Medulla oblongata (tissue), 1 donor: ENCODE measurements at regions not wholly inside any gene's neighbourhood (a gene's known extent, or its start where the extent isn't known, plus 50 kb on each side); places are given as distances from the start of the nearest gene placed in this dataset.
"Not testable (repeated sequence)": the region's sequence is repeated elsewhere in the genome, so short reads cannot be mapped to it uniquely, and the experiment has no call there.

ENCODE experiments used
- DNase-seq: peaks from one replicate; pipeline ENCODE4 v3.0.0-alpha.2; 2015; ENCODE audit errors: extremely low spot score

- DNase-seq = no peak
Measured at GRCh38 chr2:121132054-121132761, 152.8 kb downstream of the TFCP2L1 start.

- DNase-seq = no peak
Measured at GRCh38 chr2:121132762-121133107, 152.3 kb downstream of the TFCP2L1 start.

GRCh38 chr2:121133551-121134319, 151.3 kb downstream of the TFCP2L1 start:
- no peak for DNase-seq

GRCh38 chr2:121134728-121135127, 150.3 kb downstream of the TFCP2L1 start:
- no peak for DNase-seq

GRCh38 chr2:121135168-121135853, 149.7 kb downstream of the TFCP2L1 start:
- DNase-seq = no peak

- no peak for DNase-seq
Measured at GRCh38 chr2:121136323-121136722, 148.7 kb downstream of the TFCP2L1 start.

- DNase-seq = no peak
Measured at GRCh38 chr2:121137571-121137970, 147.4 kb downstream of the TFCP2L1 start.

GRCh38 chr2:121140734-121141133, 144.3 kb downstream of the TFCP2L1 start:
- DNase-seq = no peak

- no peak for DNase-seq
Measured at GRCh38 chr2:121142452-121142851, 142.6 kb downstream of the TFCP2L1 start.

GRCh38 chr2:121144111-121144510, 140.9 kb downstream of the TFCP2L1 start:
- no peak for DNase-seq

- no peak for DNase-seq
Measured at GRCh38 chr2:121146630-121147029, 138.4 kb downstream of the TFCP2L1 start.

GRCh38 chr2:121147766-121148165, 137.2 kb downstream of the TFCP2L1 start:
- no peak for DNase-seq

- no peak for DNase-seq
Measured at GRCh38 chr2:121148481-121148880, 136.5 kb downstream of the TFCP2L1 start.

GRCh38 chr2:121149384-121149783, 135.6 kb downstream of the TFCP2L1 start:
- no peak for DNase-seq

- DNase-seq = no peak
Measured at GRCh38 chr2:121150126-121150525, 134.9 kb downstream of the TFCP2L1 start.

GRCh38 chr2:121150713-121151112, 134.3 kb downstream of the TFCP2L1 start:
- DNase-seq = no peak

GRCh38 chr2:121151311-121152109, 133.5 kb downstream of the TFCP2L1 start:
- DNase-seq = no peak

- no peak for DNase-seq
Measured at GRCh38 chr2:121152861-121153260, 132.1 kb downstream of the TFCP2L1 start.

GRCh38 chr2:121153516-121153915, 131.5 kb downstream of the TFCP2L1 start:
- no peak for DNase-seq

- DNase-seq = no peak
Measured at GRCh38 chr2:121155502-121156056, 129.4 kb downstream of the TFCP2L1 start.

- not testable (repeated sequence) for DNase-seq
Measured at GRCh38 chr2:121157481-121157880, 127.5 kb downstream of the TFCP2L1 start.
